NB4 (cell line): ENCODE measurements at regions not wholly inside any gene's neighbourhood (a gene's known extent, or its start where the extent isn't known, plus 50 kb on each side); places are given as distances from the start of the nearest gene placed in this dataset.
A peak's percentile ranks its signal among the peaks of the same experiment; 100 is the strongest.

Source experiments
- DNase-seq: peaks from one replicate; pipeline ENCODE4 v3.0.0; 2010; ENCODE audit warnings: low read depth
- H3K4me3 ChIP-seq: one replicate; pipeline ENCODE4 v1.5.1; 2011; ENCODE audit warnings: mild to moderate bottlenecking, low read depth, low read length, moderate library complexity
- CTCF ChIP-seq: IDR thresholded peaks from one replicate; pipeline ENCODE4 v1.5.1; 2012; ENCODE audit warnings: low read depth, low read length
- MAX ChIP-seq: IDR thresholded peaks from 2 replicates; pipeline ENCODE4 v1.6.1; 2011; ENCODE audit warnings: low read depth, low read length
- MYC ChIP-seq: IDR thresholded peaks from 2 replicates; pipeline ENCODE4 v1.6.1; 2011; ENCODE audit warnings: low read depth, low read length
- POLR2A ChIP-seq: IDR thresholded peaks from 2 replicates; pipeline ENCODE4 v1.6.1; 2011; ENCODE audit warnings: mild to moderate bottlenecking; ENCODE audit not compliant: insufficient read length; ENCODE audit errors: extremely low read depth

- DNase-seq, result peak; percentile 19
Measured at GRCh38 chr14:66087231-66087630, 398.9 kb upstream of the CCDC196 start.

GRCh38 chr14:66088656-66089055 lies 397.5 kb upstream of the CCDC196 start:
- no peak for DNase-seq
- no peak for TF ChIP-seq CTCF
- TF ChIP-seq MAX, result no peak
- TF ChIP-seq MYC, result no peak
- TF ChIP-seq POLR2A, result no peak
- H3K4me3 ChIP-seq, result no peak overlapping the region

More at GRCh38 chr14:66087231-66087630, 398.9 kb upstream of the CCDC196 start:
- no peak for TF ChIP-seq POLR2A
- no peak for TF ChIP-seq MYC
- TF ChIP-seq CTCF, result no peak
- TF ChIP-seq MAX, result no peak
- no peak overlapping the region for H3K4me3 ChIP-seq

- H3K4me3 ChIP-seq, result no peak overlapping the region
- TF ChIP-seq MAX (no peak), CTCF (no peak), MYC (no peak), POLR2A (no peak)
- no peak for DNase-seq
Measured at GRCh38 chr14:66092206-66092605, 394.0 kb upstream of the CCDC196 start.

- no peak overlapping the region for H3K4me3 ChIP-seq
- TF ChIP-seq POLR2A (no peak), MYC (no peak), CTCF (no peak), MAX (no peak)
- DNase-seq, result no peak
Measured at GRCh38 chr14:66092748-66093147, 393.4 kb upstream of the CCDC196 start.

GRCh38 chr14:66094001-66094727 lies 392.0 kb upstream of the CCDC196 start:
- TF ChIP-seq CTCF (no peak), MAX (no peak), POLR2A (no peak), MYC (no peak)
- no peak for DNase-seq
- H3K4me3 ChIP-seq, result no peak overlapping the region
